ENCODE measurements at regions not wholly inside any gene's neighbourhood (a gene's known extent, or its start where the extent isn't known, plus 50 kb on each side); places are given as distances from the start of the nearest gene placed in this dataset.

GRCh38 chr10:124235232-124235631, 141.8 kb upstream of the CHST15 start:
- H3K4me1 ChIP-seq (ENCODE audit: control insufficient read depth, insufficient read depth, low read length): no peaks in the 10 kb centered on the region
- no peaks in the 10 kb centered on the region for H3K36me3 Mint-ChIP-seq (ENCODE audit: low read depth)
- H3K9me3 ChIP-seq (ENCODE audit: control insufficient read depth, low read length): peaks cover 2% of the 10 kb centered on the region
- H3K4me3 Mint-ChIP-seq: no peak overlapping the region
- no peak for TF ChIP-seq CTCF (conservative IDR thresholded peaks at IDR 0.05)
- no peaks in the 10 kb centered on the region for H3K27me3 Mint-ChIP-seq (ENCODE audit: insufficient read depth)
- no peak overlapping the region for H3K27ac ChIP-seq (ENCODE audit: low read depth, low read length)
- no peak overlapping the region for H3K4me3 ChIP-seq (ENCODE audit: low read length)
- H3K9ac ChIP-seq (ENCODE audit: extremely low read depth, low read length, poor library complexity, severe bottlenecking): no peak overlapping the region
- 94 to 95% methylated on average over 5 of the region's 5 CpGs for WGBS, 2 experiments (ENCODE audit: insufficient coverage in 1 of 2, insufficient read length in 1 of 2)
- H3K9me3 Mint-ChIP-seq: peaks cover 7% of the 10 kb centered on the region
- no peak overlapping the region for H3K27ac Mint-ChIP-seq
- no peaks in the 10 kb centered on the region for H3K27me3 ChIP-seq (ENCODE audit: control insufficient read depth, insufficient read depth, low read length, poor library complexity, severe bottlenecking)
- H3K4me1 Mint-ChIP-seq: no peaks in the 10 kb centered on the region
- H3K36me3 ChIP-seq (ENCODE audit: control insufficient read depth, insufficient read depth, low read length): no peaks in the 10 kb centered on the region
- no peak for DNase-seq

- Histone ChIP-seq H3K27me3 (ENCODE audit: control insufficient read depth, insufficient read depth, low read length, poor library complexity, severe bottlenecking) (no peaks in the 10 kb centered on the region), H3K4me3 (ENCODE audit: low read length) (no peak overlapping the region), H3K36me3 (ENCODE audit: control insufficient read depth, insufficient read depth, low read length) (no peaks in the 10 kb centered on the region), H3K4me1 (ENCODE audit: control insufficient read depth, insufficient read depth, low read length) (no peaks in the 10 kb centered on the region), H3K27ac (ENCODE audit: low read depth, low read length) (no peak overlapping the region), H3K9ac (ENCODE audit: extremely low read depth, low read length, poor library complexity, severe bottlenecking) (no peak overlapping the region), H3K9me3 (ENCODE audit: control insufficient read depth, low read length) (peaks cover 18% of the 10 kb centered on the region)
- H3K4me3 Mint-ChIP-seq: no peak overlapping the region
- no peak for TF ChIP-seq CTCF (conservative IDR thresholded peaks at IDR 0.05)
- no peak overlapping the region for H3K27ac Mint-ChIP-seq
- WGBS, 2 experiments (ENCODE audit: insufficient coverage in 1 of 2, insufficient read length in 1 of 2): 89 to 91% methylated on average over 15 to 19 of the region's 19 CpGs
- no peaks in the 10 kb centered on the region for H3K36me3 Mint-ChIP-seq (ENCODE audit: low read depth)
- H3K9me3 Mint-ChIP-seq: peaks cover 20% of the 10 kb centered on the region
- no peak for DNase-seq
- H3K27me3 Mint-ChIP-seq (ENCODE audit: insufficient read depth): no peaks in the 10 kb centered on the region
- H3K4me1 Mint-ChIP-seq: no peaks in the 10 kb centered on the region
These were observed 140.2 kb upstream of the CHST15 start for GRCh38 chr10:124233546-124234138.

DNA sequence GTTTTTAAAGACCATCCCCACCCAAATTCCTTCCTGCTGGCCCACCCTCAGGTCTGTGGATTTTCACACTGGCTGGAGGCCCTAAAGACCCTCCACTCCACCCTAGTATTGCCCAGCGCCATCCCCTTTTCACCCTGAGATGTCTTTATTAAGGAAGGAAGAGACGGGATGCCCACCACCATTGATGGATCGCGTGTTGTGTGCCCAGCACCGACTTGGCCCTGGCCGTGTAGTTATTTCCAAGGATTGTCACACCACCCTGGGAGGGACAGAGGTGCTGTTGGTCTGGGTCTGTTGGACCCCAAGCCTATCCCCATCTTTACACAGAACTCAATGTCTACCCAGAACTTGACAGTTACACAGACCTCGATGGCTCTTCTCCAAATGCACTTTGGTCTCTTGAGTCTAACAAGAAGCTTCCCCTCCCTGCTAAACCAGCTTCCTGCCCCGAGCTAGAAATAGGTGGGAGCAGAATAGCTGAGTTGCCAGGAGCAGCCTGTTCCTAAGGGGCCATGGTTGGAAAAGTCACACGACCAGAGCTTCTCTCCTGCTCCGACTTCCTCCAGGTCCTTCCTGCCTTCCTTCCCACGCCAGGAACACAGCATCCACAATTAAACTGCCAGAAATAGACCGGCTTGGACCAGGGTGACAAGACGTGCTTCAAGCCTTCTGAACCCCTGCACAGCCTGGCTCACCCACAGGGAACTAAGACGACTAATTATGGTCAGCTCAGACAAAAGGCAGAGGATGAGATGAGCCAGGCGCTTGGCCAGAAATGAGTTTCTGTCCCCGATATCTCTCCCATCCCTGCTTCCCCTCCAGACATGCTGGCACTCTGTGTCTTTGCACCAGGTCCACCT, 139.5 kb upstream of the CHST15 start:
- peaks cover 25% of the 10 kb centered on the region for H3K9me3 Mint-ChIP-seq
- DNase-seq: no peak
- H3K27ac Mint-ChIP-seq: no peak overlapping the region
- Histone ChIP-seq H3K36me3 (ENCODE audit: control insufficient read depth, insufficient read depth, low read length) (no peaks in the 10 kb centered on the region), H3K9ac (ENCODE audit: extremely low read depth, low read length, poor library complexity, severe bottlenecking) (no peak overlapping the region), H3K4me3 (ENCODE audit: low read length) (no peak overlapping the region), H3K27me3 (ENCODE audit: control insufficient read depth, insufficient read depth, low read length, poor library complexity, severe bottlenecking) (no peaks in the 10 kb centered on the region), H3K9me3 (ENCODE audit: control insufficient read depth, low read length) (peaks cover 22% of the 10 kb centered on the region), H3K4me1 (ENCODE audit: control insufficient read depth, insufficient read depth, low read length) (no peaks in the 10 kb centered on the region), H3K27ac (ENCODE audit: low read depth, low read length) (no peak overlapping the region)
- no peak for TF ChIP-seq CTCF (conservative IDR thresholded peaks at IDR 0.05)
- no peaks in the 10 kb centered on the region for H3K36me3 Mint-ChIP-seq (ENCODE audit: low read depth)
- no peak overlapping the region for H3K4me3 Mint-ChIP-seq
- no peaks in the 10 kb centered on the region for H3K4me1 Mint-ChIP-seq
- no peaks in the 10 kb centered on the region for H3K27me3 Mint-ChIP-seq (ENCODE audit: insufficient read depth)
- 76 to 79% methylated on average over 12 to 16 of the region's 16 CpGs for WGBS, 2 experiments (ENCODE audit: insufficient coverage in 1 of 2, insufficient read length in 1 of 2)
